Non-pigmented ciliary epithelial cell (primary cell): ENCODE measurements at regions not wholly inside any gene's neighbourhood (a gene's known extent, or its start where the extent isn't known, plus 50 kb on each side); places are given as distances from the start of the nearest gene placed in this dataset.

ENCODE experiments used
- DNase-seq: peaks from one replicate; pipeline ENCODE4 v3.0.0-alpha.2; 2010; ENCODE audit warnings: low read depth

GRCh38 chr10:77710759-77711682, 73.4 kb upstream of the KCNMA1 start:
- DNase-seq = no peak

- no peak for DNase-seq
Observed at GRCh38 chr10:77710081-77710551, 72.5 kb upstream of the KCNMA1 start.

- no peak for DNase-seq
Observed at GRCh38 chr10:77707570-77707969, 70.0 kb upstream of the KCNMA1 start.

- DNase-seq = peak; percentile 65
Observed at GRCh38 chr10:77702166-77702565, 64.6 kb upstream of the KCNMA1 start.

GRCh38 chr10:77700086-77700485, 62.5 kb upstream of the KCNMA1 start:
- no peak for DNase-seq

GRCh38 chr10:77699080-77699645, 61.6 kb upstream of the KCNMA1 start:
- DNase-seq = no peak

- DNase-seq = no peak
Observed at GRCh38 chr10:77698267-77698931, 60.8 kb upstream of the KCNMA1 start.

GRCh38 chr10:77696584-77696983, 59.0 kb upstream of the KCNMA1 start:
- no peak for DNase-seq

GRCh38 chr10:77695186-77695585, 57.6 kb upstream of the KCNMA1 start:
- no peak for DNase-seq

- DNase-seq = peak; percentile 35
Observed at GRCh38 chr10:77692782-77693181, 55.2 kb upstream of the KCNMA1 start.

GRCh38 chr10:77689339-77689738, 51.7 kb upstream of the KCNMA1 start:
- no peak for DNase-seq

GRCh38 chr10:77687621-77688020, 50.0 kb upstream of the KCNMA1 start:
- DNase-seq = no peak
